ENCODE measurements at regions not wholly inside any gene's neighbourhood (a gene's known extent, or its start where the extent isn't known, plus 50 kb on each side); places are given as distances from the start of the nearest gene placed in this dataset.

DNA sequence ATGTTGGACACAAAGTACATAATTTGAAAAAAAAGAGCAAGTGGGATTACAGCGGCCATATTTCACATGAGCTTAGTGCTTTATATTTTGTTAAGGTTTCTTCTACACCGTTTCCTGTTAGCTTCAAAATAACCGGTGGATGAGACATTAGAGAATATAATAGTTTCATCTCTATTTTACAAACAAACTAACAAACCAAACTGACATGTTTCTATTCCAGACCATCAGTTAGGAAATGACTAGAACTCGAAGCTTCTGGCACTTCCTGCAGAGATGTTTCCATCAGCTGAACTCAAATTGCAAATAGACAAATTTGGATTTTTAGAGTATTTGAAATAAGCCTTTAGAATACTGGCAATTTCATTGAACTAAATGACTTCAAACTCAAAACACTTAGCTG is 86.5 kb downstream of the MTRR start:
- DNase-seq (ENCODE audit: low spot score): no peak
- H3K27ac ChIP-seq: no peak overlapping the region
- H3K4me3 ChIP-seq: no peak overlapping the region
- TF ChIP-seq, protein P1, sequence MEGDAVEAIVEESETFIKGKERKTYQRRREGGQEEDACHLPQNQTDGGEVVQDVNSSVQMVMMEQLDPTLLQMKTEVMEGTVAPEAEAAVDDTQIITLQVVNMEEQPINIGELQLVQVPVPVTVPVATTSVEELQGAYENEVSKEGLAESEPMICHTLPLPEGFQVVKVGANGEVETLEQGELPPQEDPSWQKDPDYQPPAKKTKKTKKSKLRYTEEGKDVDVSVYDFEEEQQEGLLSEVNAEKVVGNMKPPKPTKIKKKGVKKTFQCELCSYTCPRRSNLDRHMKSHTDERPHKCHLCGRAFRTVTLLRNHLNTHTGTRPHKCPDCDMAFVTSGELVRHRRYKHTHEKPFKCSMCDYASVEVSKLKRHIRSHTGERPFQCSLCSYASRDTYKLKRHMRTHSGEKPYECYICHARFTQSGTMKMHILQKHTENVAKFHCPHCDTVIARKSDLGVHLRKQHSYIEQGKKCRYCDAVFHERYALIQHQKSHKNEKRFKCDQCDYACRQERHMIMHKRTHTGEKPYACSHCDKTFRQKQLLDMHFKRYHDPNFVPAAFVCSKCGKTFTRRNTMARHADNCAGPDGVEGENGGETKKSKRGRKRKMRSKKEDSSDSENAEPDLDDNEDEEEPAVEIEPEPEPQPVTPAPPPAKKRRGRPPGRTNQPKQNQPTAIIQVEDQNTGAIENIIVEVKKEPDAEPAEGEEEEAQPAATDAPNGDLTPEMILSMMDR (IDR thresholded peaks at IDR 0.05): no peak

DNA sequence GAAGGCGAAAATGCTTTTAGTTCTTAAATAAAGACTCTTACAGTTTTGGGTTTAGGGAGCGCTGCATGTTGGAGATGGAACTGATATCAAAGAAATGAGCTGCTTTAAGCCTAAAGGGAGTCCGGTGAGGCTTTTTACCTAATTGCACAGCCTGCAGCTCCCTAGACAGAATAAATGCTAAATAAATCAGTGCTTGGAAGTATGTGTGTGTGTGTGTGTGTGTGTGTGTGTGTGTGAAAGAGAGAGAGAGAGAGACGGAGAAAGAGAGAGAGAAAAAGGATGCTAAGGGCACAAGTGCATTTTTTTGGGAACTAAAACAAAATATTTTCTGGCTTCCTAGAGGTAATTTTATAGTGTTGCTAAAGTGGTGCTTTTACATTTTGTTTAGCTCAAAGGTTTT is 88.4 kb downstream of the MTRR start:
- DNase-seq (ENCODE audit: low spot score): no peak
- no peak overlapping the region for H3K4me3 ChIP-seq
- no peak overlapping the region for H3K27ac ChIP-seq
- TF ChIP-seq, protein P1 (IDR thresholded peaks at IDR 0.05): no peak

DNA sequence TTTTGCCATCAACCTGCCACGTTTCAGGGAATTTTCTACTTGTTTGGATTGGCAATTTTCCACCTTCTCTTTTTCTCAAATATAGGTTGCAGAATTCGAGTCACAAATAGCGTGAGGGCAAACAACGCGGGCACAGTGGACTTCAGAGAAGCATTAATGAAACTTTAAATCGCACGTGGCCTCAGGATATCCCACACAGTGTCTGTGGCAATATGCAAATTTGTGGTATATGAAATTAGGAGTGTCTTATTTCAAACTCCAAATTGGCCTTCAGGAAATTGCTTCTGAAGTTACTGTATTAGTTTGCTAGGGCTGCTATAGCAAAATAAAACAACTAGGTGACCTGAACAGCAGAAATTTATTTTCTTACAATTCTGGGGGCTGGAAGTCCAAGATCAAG is 91.2 kb downstream of the MTRR start:
- H3K27ac ChIP-seq: no peak overlapping the region
- no peak for DNase-seq (ENCODE audit: low spot score)
- TF ChIP-seq, protein P1 (IDR thresholded peaks at IDR 0.05): no peak
- H3K4me3 ChIP-seq: no peak overlapping the region

DNA sequence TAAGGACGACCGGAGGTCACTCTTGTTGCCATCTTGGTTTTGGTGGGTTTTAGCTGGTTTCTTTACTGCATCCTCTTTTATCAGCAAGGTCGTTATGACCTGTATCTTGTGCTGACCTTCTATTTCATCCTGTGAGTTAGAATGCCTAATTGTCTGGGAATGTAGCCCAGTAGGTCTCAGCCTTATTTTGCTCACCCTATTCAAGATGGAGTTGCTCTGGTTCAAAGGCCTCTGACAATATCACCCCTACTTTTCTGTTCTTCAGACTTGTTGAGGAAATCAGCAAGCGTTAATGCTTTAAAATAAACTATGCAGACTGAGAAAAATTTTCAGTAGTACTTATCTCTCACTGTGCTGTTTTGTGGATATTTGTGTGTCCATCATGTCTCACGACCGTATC is 92.6 kb downstream of the MTRR start:
- DNase-seq (ENCODE audit: low spot score): no peak
- TF ChIP-seq, protein P1 (IDR thresholded peaks at IDR 0.05): no peak

DNA sequence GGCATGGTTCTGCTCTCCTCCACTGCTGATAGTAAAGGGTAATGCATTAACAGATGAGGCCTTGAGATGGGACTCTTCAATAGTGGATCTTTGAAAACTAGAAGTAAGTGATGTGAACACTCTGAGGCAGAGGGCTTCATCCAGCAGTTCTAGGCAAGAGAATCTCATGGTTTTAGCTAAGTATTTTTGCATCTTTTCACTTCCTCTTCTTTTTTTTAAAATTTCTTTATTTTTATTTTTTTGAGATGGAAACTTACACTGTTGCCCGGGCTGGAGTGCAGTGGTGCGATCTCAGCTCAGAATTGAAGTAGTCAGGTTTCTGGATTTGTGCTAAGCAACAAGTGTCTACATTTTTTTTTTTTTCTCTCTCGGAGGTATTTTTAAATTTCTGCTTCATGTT is 101.9 kb downstream of the MTRR start:
- no peak for DNase-seq (ENCODE audit: low spot score)
- H3K27ac ChIP-seq: no peak overlapping the region
- TF ChIP-seq, protein P1 (IDR thresholded peaks at IDR 0.05): no peak
- H3K4me3 ChIP-seq: no peak overlapping the region

More for the DNA sequence above, 92.6 kb downstream of the MTRR start:
- Histone ChIP-seq H3K4me3 (no peak overlapping the region), H3K27ac (no peak overlapping the region)

DNA sequence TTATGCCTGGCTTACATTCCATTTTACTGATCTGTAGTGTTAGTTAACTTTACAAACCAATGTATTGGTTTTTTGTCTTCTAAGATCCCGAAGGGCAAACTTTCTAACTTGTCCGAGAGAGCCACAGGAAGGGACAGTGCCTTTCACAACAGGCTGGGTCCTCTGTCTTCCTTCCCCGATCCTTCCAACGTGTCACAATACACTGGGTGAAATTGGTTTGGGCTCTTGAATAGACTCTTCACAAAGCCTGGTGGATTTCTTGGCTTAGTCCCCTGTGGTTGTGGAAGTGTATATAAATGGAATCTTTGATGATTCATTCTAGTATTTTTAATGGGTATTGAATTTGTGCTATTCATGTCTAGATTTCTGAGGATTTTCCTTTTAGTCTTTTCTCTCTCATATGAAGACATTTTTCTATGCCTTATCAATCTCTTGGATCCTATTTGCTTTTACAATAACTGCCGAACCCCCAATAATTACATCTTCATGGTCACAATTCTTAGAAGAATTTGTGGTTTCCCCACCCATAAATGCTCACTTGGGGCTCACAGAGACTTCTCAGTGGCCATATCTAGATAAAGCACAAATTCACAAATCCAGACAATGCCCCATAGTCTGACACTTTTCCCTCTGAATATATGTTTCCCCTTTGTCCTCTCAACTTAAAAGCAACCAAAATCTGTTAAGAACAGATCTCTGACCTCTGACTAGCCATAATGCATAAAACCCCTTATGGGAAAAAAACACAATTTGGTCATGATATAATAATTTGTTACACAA is 107.7 kb downstream of the MTRR start:
- no peak for DNase-seq (ENCODE audit: low spot score)
- no peak overlapping the region for H3K27ac ChIP-seq
- no peak overlapping the region for H3K4me3 ChIP-seq
- TF ChIP-seq, protein P1 (IDR thresholded peaks at IDR 0.05): no peak

DNA sequence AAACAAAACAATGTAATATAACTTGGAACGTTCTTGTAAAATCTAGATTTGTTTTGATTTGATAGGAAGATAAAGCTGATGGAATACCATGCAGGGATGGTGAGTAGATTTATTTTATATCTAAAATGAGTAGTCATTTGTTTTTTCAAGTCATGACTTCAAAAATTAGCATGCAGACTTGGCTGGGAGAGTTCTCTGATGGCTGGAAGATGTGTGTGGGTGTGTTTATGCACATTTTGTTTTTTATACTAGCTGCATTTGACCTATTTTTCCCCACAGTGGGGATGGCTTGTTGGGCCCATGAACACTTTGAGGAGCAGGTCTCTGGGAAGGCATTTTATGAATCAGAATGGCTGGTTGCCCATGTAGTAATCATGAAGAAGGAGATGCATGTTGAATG is 109.2 kb downstream of the MTRR start:
- H3K4me3 ChIP-seq: no peak overlapping the region
- TF ChIP-seq, protein P1 (IDR thresholded peaks at IDR 0.05): no peak
- no peak for DNase-seq (ENCODE audit: low spot score)
- no peak overlapping the region for H3K27ac ChIP-seq
